ENCODE measurements at regions not wholly inside any gene's neighbourhood (a gene's known extent, or its start where the extent isn't known, plus 50 kb on each side); places are given as distances from the start of the nearest gene placed in this dataset.
"Not testable (repeated sequence)": the region's sequence is repeated elsewhere in the genome, so short reads cannot be mapped to it uniquely, and the experiment has no call there.

DNA sequence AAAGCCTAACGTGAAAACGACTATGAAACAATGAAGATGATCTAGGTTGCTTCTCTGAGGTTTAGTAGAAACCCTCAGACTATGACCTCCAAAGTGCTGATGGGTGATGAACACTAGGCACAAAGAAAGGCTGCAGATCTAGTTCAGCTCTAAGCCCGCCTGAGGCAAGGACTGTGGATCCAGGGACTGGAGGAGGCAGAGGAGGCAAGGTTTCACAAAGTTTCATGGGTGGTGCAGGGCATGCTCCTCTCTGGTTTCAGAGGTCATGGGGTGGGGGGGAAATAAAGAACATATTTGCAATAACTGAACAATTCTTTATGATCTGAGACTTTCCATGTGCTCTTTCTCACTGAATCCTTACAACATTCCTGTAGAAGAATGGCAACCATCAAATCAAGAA, 679.2 kb downstream of the NTRK3 start:
- DNase-seq (ENCODE audit: low spot score), result no peak

DNA sequence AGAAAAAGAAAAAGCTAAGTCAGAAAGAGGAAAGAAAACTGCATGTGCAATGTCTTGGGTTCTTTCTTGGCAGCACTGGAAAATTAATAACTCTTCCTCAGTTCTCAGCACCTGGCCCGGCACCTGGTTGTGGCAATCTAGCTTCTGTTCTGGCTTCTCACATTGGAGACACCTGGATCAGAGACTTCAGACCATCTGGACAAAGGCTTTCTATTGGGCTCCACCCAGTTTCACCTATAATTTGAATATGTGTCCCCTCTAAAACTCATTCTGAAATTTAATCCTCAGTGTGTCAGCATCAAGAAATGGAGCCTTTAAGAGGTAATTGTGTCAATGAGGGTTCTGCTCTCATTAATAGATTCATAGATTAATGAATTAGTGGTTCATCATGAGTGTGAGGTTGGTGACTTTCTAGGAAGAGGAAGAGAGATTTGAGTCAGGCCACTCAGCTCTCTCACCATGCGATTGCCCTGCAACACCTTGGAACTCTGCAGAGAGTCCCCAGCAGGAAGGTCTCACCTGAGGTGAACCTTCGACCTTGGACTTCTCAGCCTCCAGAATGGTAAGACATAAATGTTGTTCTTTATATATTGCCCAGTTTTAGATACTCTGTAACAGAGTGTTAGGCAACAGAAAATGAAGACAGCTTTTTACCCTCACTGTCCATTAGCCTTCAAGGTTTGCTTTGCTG, 679.9 kb downstream of the NTRK3 start:
- DNase-seq (ENCODE audit: low spot score), result no peak

DNA sequence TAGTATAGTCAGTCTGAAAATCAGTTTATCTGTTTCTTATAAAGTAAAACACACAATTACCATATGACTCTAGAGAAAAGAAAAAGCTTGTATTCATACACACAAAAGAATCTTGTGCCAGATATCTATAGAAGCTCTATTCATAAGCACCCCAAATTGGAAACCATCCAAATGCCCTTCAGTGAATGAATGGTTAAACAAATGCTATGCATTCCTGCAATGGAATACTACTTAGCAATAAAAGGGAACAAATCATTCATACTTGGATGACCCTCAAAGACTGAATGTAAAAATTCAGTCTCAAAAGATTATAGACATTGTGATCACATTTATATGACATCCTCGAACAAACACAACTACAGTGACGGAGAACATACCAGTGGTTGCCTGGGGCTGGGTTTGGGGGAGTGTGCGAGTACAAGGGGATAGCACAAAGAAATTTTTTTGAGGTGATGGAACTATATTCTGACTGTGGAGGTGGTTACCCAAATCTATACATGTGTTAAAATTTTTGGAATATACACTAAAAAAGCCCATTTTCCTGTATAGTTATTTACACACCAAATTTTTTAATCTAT, 680.6 kb downstream of the NTRK3 start:
- no peak for DNase-seq (ENCODE audit: low spot score)

DNA sequence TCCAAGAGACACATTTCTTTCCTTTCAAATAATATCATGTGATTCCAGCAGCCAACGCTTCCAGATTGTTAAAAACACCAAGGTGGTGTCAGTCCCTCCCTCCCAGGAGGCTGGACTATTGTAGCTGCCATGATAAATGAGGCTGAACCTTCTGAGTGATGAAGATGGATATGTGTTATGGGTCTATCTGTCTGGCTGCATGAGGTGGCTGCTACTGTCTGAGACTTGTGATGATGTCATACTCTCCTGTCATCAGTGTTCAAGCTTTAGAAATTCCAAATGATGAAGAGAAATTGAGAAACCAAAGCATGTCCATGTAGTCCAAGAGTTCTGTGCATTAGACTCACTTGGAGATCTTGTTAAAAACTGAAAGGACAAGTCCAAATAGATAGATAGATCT, 683.0 kb downstream of the NTRK3 start:
- DNase-seq (ENCODE audit: low spot score), result no peak

DNA sequence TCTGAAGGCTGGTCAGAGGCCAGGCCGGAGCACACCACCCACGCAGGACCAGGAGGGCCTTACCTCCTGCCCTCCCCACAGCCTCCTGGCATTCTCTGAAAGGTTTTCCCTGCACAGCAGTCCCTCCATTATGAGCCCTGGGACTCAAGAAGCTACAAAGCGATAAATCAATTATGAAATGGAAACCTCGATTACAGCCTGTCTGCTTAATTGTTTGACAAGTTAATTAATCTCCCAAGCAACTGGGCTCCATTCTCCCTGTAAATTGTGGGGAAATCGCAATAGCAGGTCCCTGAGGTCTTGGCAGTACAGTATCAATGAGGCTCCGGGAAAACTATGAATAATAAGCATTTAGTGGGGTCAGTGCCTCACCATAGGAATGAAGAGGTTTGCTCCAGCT, 683.5 kb downstream of the NTRK3 start:
- no peak for DNase-seq (ENCODE audit: low spot score)

DNA sequence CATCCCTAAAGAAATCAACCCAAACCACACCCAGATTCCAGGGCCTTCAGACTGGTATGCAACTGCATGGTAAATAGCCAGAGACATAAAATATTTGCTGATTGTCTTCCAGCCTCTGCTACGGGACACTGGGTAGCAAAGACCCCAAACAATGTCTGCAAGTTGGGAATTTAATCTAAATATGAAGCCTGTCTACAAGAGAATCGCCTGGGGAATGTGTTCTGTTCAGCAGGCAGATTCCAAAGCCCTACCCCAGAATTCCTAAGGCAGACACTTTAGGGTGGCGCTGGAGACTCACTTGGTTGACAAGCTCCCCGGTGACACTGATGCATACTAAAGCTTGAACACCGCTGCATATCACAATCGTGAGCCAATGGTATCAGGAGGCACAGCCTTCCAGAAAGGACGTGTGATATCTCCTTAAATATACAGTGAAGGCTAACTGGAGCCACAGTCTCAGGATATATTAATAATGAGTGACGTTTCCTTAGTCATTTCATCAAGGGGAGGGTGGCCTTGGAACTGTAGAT, 684.1 kb downstream of the NTRK3 start:
- no peak for DNase-seq (ENCODE audit: low spot score)

DNA sequence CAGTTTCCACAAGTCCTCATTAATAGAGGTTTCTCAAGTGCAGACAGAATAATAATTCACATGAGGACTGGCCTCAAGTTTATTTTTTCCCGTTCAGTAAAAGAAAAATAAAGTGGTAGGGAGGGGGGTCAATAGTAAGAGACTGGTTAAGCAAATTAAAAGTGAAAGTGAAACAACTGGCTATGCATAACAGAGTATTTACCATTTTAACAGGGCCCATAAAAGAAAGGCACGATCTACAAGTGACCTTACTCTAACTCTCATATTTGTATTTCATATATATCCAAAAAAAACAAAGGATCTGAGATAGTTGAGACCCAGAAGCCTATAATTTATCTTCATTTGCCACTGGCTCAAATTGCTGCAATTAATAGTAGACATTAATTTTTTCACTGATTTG, 686.3 kb downstream of the NTRK3 start:
- DNase-seq (ENCODE audit: low spot score), result no peak

DNA sequence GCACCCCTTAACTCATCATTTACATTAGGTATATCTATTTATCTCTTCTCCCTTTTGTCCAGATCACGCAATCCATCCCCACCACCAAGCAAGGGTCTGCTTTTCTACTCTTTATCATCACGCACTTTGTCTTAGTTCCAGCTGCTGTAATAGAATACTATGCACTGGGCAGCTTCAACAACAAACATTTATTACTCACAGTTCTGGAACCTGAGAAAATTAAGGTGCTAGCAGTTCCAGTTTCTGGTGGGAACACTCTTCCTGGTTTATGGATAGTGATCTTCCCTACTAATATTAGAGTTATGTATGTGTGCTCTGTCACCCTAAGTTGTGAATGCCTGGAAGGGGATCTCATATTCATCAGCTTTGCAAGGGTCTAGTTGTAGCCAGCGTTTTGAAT, 687.0 kb downstream of the NTRK3 start:
- DNase-seq (ENCODE audit: low spot score), result no peak

DNA sequence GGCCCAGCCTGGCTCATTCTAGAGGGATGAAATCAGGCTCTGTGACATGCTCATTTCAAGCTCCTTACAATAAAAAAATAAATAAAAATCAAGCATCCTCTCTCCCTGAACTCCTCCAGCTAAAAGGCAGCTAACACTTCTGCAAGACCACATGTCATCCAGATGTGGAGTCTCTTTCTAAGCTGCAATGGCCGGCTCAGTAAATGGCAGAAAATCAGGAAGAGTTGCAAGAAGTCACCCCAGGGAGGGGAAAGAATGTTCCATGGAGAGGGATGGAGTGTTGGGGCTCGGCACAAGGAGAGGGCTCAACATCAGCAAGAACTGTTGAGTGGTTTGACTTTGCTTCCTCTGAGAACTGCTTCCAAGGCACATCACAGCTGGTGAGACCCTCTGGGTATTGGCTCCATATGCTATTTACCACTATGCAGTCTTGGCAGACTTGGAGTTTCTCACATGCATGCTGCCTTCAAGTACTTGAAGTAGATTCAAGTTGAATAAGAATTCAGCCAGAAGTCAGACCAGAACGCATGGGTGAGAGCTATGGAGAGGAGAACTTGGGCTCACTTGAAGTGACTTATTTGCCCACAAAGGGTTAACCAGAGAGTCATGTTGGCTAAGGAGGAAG, 689.0 kb downstream of the NTRK3 start:
- DNase-seq (ENCODE audit: low spot score), result no peak

DNA sequence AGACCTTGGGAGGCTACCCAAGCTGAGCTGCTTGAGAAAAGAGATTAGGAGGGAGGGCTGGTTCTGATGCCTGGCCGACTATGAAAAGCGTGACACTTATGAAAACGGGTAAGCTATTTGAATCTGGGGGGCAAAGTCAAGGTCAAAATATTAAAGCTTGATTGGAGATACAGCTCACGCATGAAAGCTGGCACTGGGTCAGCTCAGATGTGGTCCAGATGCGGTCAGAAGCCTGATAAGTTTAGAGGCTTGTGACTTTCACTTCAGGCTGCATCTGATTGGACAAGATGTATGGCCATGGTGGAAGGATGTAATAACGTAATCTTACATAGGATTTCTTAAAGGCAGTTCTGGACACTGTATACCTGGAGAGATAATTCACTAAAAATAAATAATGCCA, 690.3 kb downstream of the NTRK3 start:
- no peak for DNase-seq (ENCODE audit: low spot score)

DNA sequence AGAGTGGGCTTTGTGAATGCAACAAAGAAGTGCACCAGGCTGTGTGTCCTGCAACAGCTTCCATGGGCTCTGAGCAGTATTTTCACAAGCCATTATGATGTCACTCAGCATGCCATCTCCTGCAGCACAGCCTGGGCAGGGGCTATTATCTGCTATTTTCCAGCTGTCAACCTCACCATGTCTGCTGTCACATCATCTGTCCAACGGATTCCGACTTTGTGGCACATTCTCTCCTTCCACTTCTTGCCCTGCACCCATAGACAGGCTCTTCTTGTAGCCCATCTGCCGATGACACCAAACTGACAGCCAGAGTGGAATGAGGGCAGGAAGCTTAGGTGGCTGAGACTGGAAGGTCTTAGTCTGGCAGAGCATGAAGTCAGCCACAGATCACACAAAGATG, 691.9 kb downstream of the NTRK3 start:
- no peak for DNase-seq (ENCODE audit: low spot score)

DNA sequence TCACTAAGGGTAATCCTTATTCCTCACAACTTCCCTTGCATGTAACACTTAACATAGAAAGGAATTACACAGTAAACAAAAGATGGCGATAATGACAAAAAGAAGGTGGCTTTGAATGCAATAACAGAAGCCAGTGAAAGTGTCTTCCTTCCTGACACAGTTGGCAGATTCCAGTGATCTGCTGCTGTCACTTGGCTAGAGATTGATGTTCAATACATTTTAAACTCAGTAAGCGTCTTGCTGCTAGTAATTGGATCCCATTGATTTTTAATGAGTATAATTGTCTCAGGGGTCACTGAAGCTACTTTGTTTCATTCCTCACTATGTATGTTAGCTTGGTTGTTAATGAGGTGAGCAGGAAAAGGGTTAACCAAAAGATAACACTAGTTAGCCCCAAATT, 692.7 kb downstream of the NTRK3 start:
- no peak for DNase-seq (ENCODE audit: low spot score)

DNA sequence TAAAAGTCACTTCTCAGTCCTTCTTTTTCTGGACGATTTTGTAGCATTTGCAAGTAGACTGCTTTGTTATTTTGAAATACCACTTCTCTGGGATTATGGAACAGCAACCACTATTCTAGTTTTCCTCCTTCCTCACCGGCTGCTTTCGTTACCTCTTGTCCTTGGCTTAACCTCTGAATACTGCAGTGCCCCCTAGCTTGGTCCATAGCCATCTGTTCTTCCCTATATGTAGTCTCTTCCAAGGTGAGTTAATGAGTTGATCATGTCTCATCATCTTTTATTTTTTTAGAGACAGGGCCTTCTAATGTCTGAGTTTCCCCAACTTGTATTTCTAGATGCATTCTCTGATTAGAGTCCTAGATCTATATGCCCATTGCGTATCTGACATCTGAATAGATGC, 694.3 kb downstream of the NTRK3 start:
- DNase-seq (ENCODE audit: low spot score), result no peak

DNA sequence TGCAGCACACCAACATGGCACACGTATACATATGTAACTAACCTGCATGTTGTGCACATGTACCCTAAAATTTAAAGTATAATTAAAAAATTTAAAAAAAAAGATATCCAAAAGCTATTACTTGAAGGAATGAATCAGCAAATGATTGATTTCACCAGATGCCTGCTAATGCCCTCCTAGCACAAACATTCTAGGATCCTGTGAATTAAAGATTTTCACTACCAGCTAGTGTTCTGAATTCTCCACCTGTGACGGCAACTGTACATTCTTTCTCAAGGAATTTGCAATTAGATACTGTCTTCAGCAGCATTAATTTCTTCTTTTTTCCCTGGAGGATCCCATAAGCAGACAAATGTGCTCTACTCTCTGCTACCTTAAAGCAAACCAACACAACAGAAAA, 694.9 kb downstream of the NTRK3 start:
- DNase-seq (ENCODE audit: low spot score), result no peak

DNA sequence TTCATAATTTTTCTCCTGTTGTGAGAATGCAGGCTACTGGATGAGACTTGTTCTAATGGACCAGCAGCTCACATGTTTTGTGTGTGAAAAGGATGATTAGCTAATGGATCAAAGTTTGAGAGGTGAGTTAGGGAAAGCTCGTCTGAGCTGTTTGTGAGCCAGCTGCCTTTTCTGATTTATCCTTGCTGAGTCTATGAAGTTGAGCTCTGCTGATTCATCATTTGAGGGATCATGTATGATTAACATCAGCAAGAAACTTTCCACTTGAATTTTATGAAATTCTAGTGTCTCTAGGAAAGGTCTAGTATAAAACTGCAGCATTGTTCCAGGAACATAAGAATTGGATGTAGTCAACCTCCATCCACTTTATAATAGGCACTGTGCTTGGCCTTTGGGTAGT, 698.7 kb downstream of the NTRK3 start:
- no peak for DNase-seq (ENCODE audit: low spot score)

DNA sequence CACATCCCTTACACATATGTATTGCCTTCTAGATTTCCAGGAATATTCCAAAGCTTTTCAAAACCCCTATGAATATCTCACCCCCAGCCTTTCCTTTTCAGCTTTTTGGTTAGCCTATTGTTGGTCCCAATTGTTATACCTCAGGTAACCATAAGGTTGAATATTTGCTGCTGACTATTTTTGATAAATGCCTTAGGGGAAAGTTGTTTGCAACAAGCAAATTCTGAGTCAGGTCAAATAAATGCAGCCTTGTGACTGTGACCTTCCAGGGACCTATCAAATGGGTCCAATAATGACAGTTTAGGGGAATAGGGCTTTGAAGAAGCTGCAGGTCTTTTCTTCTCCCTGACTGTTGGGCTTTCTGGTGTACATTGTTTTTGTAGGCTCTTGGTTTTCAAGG, 699.7 kb downstream of the NTRK3 start:
- no peak for DNase-seq (ENCODE audit: low spot score)

DNA sequence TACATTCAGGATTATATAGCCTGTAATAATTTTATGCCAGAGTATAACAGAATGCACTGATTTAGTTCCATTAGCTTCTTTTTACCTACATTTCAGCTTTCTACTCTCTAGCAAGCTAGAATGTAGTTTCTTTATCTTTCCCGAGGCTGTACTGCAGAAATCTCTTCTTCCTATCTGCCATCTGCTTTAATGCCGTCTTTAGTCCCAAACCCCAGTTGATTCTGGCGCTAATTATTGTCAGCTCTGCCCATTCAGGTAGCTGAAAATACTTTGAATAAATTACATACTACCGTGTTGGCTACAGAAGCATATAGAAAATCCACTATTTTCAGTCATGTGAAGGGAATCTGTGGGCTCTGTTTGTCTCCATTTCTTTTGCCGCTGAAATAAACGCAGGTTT, 706.7 kb downstream of the NTRK3 start:
- DNase-seq (ENCODE audit: low spot score), result no peak

DNA sequence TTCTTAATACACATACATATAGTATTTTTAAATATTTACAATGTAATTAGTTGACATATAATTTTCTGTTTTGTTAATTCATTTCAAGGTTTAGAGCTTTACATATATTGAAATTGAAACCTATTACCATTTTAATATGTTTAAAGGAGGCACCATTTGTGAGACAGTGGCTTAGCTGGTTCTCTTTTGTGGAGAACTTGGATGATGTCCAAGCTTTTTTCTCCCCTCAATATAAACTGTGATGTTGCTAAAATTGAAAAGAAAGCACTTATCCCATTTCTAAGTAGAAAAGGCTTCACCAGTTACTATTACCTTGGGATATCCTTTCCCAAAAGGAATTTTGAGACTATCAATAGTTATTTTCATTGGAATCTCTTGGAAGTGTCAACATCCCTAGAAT, 707.2 kb downstream of the NTRK3 start:
- no peak for DNase-seq (ENCODE audit: low spot score)

DNA sequence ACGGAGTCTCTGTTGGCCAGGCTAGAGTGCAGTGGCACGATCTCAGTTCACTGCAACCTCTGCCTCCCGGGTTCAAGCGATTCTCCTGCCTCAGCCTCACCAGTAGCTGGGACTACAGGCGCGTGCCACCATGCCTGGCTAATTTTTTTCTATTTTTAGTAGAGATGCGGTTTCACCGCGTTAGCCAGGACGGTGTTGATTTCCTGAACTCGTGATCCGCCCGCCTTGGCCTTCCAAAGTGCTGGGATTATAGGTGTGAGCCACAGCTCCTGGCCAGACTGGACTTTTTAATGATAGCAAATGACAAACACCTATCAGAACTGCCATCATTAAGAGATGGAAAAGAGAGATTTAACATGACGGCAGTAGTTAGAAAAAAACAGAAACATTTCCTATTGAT, 707.9 kb downstream of the NTRK3 start:
- DNase-seq (ENCODE audit: low spot score), result not testable (repeated sequence)

DNA sequence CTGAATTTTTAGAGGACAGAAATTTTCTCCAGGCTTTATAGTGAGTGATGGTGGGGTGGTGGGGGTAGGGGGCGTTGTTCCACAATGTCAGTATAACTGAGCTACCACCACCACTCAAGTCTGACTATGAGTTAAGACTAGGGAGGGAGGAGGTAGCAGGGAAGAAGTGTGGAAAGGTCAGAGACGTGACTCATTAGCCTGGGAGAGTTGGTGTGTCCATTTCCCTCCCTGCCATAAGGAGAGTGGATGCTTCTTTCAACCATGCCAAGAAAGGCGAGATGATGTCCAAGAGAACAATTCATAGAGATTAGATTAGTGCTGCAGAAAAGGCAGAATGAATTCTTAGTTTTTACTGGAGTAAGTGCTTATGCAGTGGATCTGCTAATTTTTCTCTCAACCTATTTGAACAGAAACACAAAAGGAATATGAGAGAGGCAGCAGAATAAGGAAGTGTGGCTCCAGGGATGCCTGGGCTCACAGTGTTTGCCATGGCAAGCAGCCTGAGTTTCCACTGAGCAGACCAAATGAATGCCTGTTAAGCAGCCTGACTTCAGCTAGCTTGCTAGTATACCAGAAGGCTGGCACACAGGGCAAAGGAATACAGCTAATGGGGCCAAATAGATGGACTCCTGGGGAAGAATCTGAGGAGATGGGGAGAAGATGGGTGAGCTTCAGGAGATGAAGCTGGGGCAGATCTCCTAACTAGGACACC, 708.9 kb downstream of the NTRK3 start:
- no peak for DNase-seq (ENCODE audit: low spot score)

DNA sequence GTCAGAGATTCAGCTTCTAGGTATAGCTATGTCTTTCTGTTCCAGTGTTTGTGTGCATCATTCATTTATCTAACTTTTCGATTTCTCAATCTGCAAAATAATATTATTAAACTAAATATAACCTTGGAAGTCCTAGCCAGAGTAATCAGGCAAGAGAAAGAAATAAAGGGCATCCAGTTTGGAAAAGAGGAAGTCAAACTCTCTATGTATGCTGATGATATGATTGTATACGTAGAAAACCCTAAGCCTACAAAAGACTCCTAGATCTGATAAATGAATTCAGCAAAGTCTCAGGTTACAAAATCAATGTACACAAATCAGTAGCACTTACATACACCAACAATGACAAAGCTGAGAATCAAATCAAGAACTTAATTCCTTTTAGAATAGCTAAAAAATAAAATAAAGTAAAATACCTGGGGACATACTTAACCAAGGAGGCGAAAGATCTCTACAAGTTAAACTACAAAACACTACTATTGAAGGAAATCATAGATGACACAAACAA, 718.2 kb downstream of the NTRK3 start:
- no peak for DNase-seq (ENCODE audit: low spot score)

DNA sequence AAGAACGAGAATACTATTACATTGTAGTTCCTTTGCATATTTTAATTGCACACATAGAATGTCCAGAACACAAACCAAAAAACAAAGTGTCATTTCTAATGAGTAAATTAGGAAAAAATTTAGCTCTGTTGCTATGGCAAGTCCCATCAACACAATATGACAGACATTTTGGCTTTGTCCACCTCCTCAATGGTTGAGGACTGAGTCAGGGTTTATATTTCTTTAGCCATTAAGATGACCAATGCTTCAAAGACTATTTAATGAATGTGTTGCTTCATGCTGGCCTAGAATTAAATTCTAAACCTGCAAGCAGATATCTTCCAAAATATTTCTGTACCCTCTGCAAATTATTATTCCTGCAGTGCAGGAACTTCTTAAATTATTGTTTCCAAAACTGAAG, 719.2 kb downstream of the NTRK3 start:
- DNase-seq (ENCODE audit: low spot score), result no peak

DNA sequence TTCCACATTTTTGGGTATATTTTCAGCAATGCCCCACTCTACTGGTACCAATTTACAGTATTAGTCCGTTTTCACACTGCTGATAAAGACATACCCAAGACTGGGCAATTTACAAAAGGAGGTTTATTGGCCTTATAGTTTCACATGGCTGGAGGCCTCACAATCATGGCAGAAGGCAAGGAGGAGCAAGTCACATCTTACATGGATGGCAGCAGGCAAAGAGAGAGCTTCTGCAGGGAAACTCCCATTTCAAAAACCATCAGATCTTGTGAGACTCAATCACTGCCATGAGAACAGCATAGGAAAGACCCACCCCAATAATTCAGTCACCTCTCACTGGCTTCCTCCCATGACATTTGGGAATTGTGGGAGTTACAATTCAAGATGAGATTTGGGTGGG, 722.9 kb downstream of the NTRK3 start:
- not testable (repeated sequence) for DNase-seq (ENCODE audit: low spot score)
